H9 (cell line): ENCODE measurements at regions not wholly inside any gene's neighbourhood (a gene's known extent, or its start where the extent isn't known, plus 50 kb on each side); places are given as distances from the start of the nearest gene placed in this dataset.

ENCODE experiments used
- DNase-seq: peaks from one replicate; pipeline ENCODE4 v3.0.0-alpha.2; 2017
- H2AFZ ChIP-seq: one replicate; pipeline ENCODE4 v1.6.1; 2013; ENCODE audit warnings: mild to moderate bottlenecking, low read length, control low read depth, moderate library complexity
- H2AK5ac ChIP-seq: 2 replicates; pipeline ENCODE4 v1.6.1; 2013; ENCODE audit warnings: low read length, control low read depth, mixed read lengths; ENCODE audit not compliant: insufficient read length
- H2BK120ac ChIP-seq: one replicate; pipeline ENCODE4 v1.6.1; 2013; ENCODE audit warnings: low read depth, mild to moderate bottlenecking, low read length, control low read depth, inconsistent platforms; ENCODE audit not compliant: poor library complexity, severe bottlenecking
- H2BK12ac ChIP-seq: 2 replicates; pipeline ENCODE4 v1.6.1; 2013; ENCODE audit warnings: low read length, control low read depth, mixed read lengths, low read depth; ENCODE audit not compliant: insufficient read length
- H2BK15ac ChIP-seq: 2 replicates; pipeline ENCODE4 v1.6.1; 2013; ENCODE audit warnings: low read depth, low read length, control low read depth
- H2BK20ac ChIP-seq: one replicate; pipeline ENCODE4 v1.6.1; 2013; ENCODE audit warnings: low read depth, mild to moderate bottlenecking, low read length, control low read depth, inconsistent platforms; ENCODE audit not compliant: poor library complexity, severe bottlenecking
- H2BK5ac ChIP-seq: 2 replicates; pipeline ENCODE4 v1.6.1; 2013; ENCODE audit warnings: low read length, control low read depth, mixed read lengths; ENCODE audit not compliant: insufficient read length
- H3K14ac ChIP-seq: 2 replicates; pipeline ENCODE4 v1.6.1; 2013; ENCODE audit warnings: low read length, control low read depth; ENCODE audit not compliant: insufficient read depth
- H3K18ac ChIP-seq: 2 replicates; pipeline ENCODE4 v1.6.1; 2013; ENCODE audit warnings: low read depth, mild to moderate bottlenecking, mixed read lengths, low read length, control low read depth; ENCODE audit not compliant: insufficient read length
- H3K23ac ChIP-seq: 2 replicates; pipeline ENCODE4 v1.6.1; 2013; ENCODE audit warnings: low read length, control low read depth, mixed read lengths, low read depth; ENCODE audit not compliant: insufficient read length
- H3K23me2 ChIP-seq: 2 replicates; pipeline ENCODE4 v1.6.1; 2013; ENCODE audit warnings: low read depth, mild to moderate bottlenecking, mixed read lengths, low read length, control low read depth; ENCODE audit not compliant: insufficient read length, poor library complexity, severe bottlenecking
- H3K27ac ChIP-seq: 2 replicates; pipeline ENCODE4 v1.5.1; 2013; ENCODE audit warnings: low read length, control low read depth, mixed read lengths, low read depth; ENCODE audit not compliant: insufficient read length
- H3K27me3 ChIP-seq: 2 replicates; pipeline ENCODE4 v1.6.1; 2013; ENCODE audit warnings: low read length, control low read depth, inconsistent platforms; ENCODE audit not compliant: insufficient read depth
- H3K4ac ChIP-seq: 2 replicates; pipeline ENCODE4 v1.6.1; 2013; ENCODE audit warnings: low read depth, mild to moderate bottlenecking, control low read depth, inconsistent platforms, low read length, moderate library complexity
- H3K4me1 ChIP-seq: 2 replicates; pipeline ENCODE4 v1.6.1; 2013; ENCODE audit warnings: low read length, control low read depth, inconsistent platforms; ENCODE audit not compliant: insufficient read depth
- H3K4me2 ChIP-seq: 2 replicates; pipeline ENCODE4 v1.6.1; 2013; ENCODE audit warnings: low read length, control low read depth, mixed read lengths; ENCODE audit not compliant: insufficient read length, insufficient read depth
- H3K56ac ChIP-seq: 2 replicates; pipeline ENCODE4 v1.6.1; 2013; ENCODE audit warnings: low read depth, mild to moderate bottlenecking, mixed read lengths, low read length, control low read depth; ENCODE audit not compliant: insufficient read length
- H3K79me1 ChIP-seq: 2 replicates; pipeline ENCODE4 v1.6.1; 2013; ENCODE audit warnings: low read depth, mild to moderate bottlenecking, moderate library complexity, low read length, control low read depth, inconsistent platforms; ENCODE audit not compliant: insufficient read depth, poor library complexity, severe bottlenecking
- H3K79me2 ChIP-seq: 2 replicates; pipeline ENCODE4 v1.6.1; 2013; ENCODE audit warnings: low read length, control low read depth, inconsistent platforms; ENCODE audit not compliant: insufficient read depth
- H3K9ac ChIP-seq: 2 replicates; pipeline ENCODE4 v1.6.1; 2013; ENCODE audit warnings: low read length, control low read depth, mixed read lengths; ENCODE audit not compliant: insufficient read length; ENCODE audit errors: extremely low read depth
- H3K9me3 ChIP-seq: one replicate; pipeline ENCODE4 v1.6.1; 2013; ENCODE audit warnings: low read depth, low read length, inconsistent platforms; ENCODE audit not compliant: control insufficient read depth
- H3T11ph ChIP-seq: one replicate; pipeline ENCODE4 v1.6.1; 2013; ENCODE audit warnings: mild to moderate bottlenecking, low read length, control low read depth, inconsistent platforms
- H4K20me1 ChIP-seq: one replicate; pipeline ENCODE4 v1.6.1; 2013; ENCODE audit not compliant: control insufficient read depth, insufficient read length, insufficient read depth
- H4K5ac ChIP-seq: 2 replicates; pipeline ENCODE4 v1.6.1; 2013; ENCODE audit warnings: low read depth, mild to moderate bottlenecking, mixed read lengths, low read length, control low read depth; ENCODE audit not compliant: insufficient read length
- H4K8ac ChIP-seq: replicated peaks from 2 replicates; pipeline ENCODE4 v1.6.1; 2013; ENCODE audit warnings: low read length, control low read depth, mixed read lengths, low read depth; ENCODE audit not compliant: insufficient read length
- H4K91ac ChIP-seq: 2 replicates; pipeline ENCODE4 v1.6.1; 2013; ENCODE audit warnings: low read depth, mild to moderate bottlenecking, moderate library complexity, mixed read lengths, low read length, control low read depth; ENCODE audit not compliant: insufficient read length
- H3K27ac Mint-ChIP-seq, 3 experiments: 2 replicates in 2 of 3; 3 replicates in 1 of 3; pipeline ENCODE4 v1.8.0; 2020 to 2021; ENCODE audit warnings: mixed read lengths in 3 of 3, mild to moderate bottlenecking in 1 of 3, moderate library complexity in 1 of 3
- H3K27me3 Mint-ChIP-seq: 2 replicates; pipeline ENCODE4 v1.8.0; 2021; ENCODE audit warnings: low read depth, mild to moderate bottlenecking, moderate library complexity, mixed read lengths
- H3K36me3 Mint-ChIP-seq, 3 experiments: 2 replicates in 2 of 3; 3 replicates in 1 of 3; pipeline ENCODE4 v1.8.0; 2020 to 2021; ENCODE audit warnings: low read depth in 3 of 3, mixed read lengths in 3 of 3; ENCODE audit not compliant: insufficient read depth in 1 of 3
- H3K4me1 Mint-ChIP-seq, 2 experiments: 2 replicates each; pipeline ENCODE4 v1.8.0; 2020; ENCODE audit warnings: mixed read lengths in 2 of 2
- H3K4me3 Mint-ChIP-seq, 2 experiments: 2 replicates in 1 of 2; 3 replicates in 1 of 2; pipeline ENCODE4 v1.8.0; 2020 to 2021; ENCODE audit warnings: mild to moderate bottlenecking in 2 of 2, mixed read lengths in 2 of 2, moderate library complexity in 1 of 2
- H3K9me3 Mint-ChIP-seq, 2 experiments: 2 replicates in 1 of 2; 3 replicates in 1 of 2; pipeline ENCODE4 v1.8.0; 2020; ENCODE audit warnings: mild to moderate bottlenecking in 2 of 2, mixed read lengths in 2 of 2, moderate library complexity in 1 of 2
- CTCF ChIP-seq: fragments of 200-600 bp; sonication (generic); conservative IDR thresholded peaks from 3 replicates; pipeline ENCODE4 v1.8.0; 2021; ENCODE audit warnings: antibody characterized with exemption, mild to moderate bottlenecking
- WGBS: extraction: QIAGEN DNeasy Blood & Tissue Kit; methylation state at CpG from one replicate; pipeline ENCODE4 v1.1.7; 2013; ENCODE audit warnings: missing lambda C conversion rate, low lambda C conversion rate, mixed read lengths; ENCODE audit not compliant: insufficient read length; ENCODE audit errors: extremely low coverage; 5-methylcytosine and 5-hydroxymethylcytosine counted together

- Histone ChIP-seq H3K4me1 (no peaks in the 10 kb centered on the region; the same call in 1 of the 2 replicates), H2BK120ac (no peak overlapping the region), H4K8ac (no peak overlapping the region), H3K23ac (no peak overlapping the region), H3K9ac (no peak overlapping the region), H3K18ac (no peak overlapping the region), H3K56ac (no peak overlapping the region), H2BK15ac (no peak overlapping the region), H3K9me3 (no peaks in the 10 kb centered on the region), H3K79me2 (no peaks in the 10 kb centered on the region), H4K20me1 (no peaks in the 10 kb centered on the region), H2AK5ac (no peak overlapping the region), H4K5ac (no peak overlapping the region), H3K14ac (no peak overlapping the region), H3K79me1 (no peaks in the 10 kb centered on the region), H3K27me3 (no peaks in the 10 kb centered on the region), H2BK5ac (no peak overlapping the region), H3K23me2 (no peaks in the 10 kb centered on the region), H3K4me2 (no peak overlapping the region), H2AFZ (no peak overlapping the region), H3K27ac (no peak overlapping the region), H2BK12ac (no peak overlapping the region), H2BK20ac (no peak overlapping the region), H4K91ac (no peak overlapping the region), H3T11ph (no peak overlapping the region), H3K4ac (no peak overlapping the region)
- H3K27me3 Mint-ChIP-seq = no peaks in the 10 kb centered on the region
- no peaks in the 10 kb centered on the region for H3K36me3 Mint-ChIP-seq
- H3K9me3 Mint-ChIP-seq = no peaks in the 10 kb centered on the region
- H3K4me1 Mint-ChIP-seq = peaks cover 0 to 6% of the 10 kb centered on the region in 2 experiments; a peak in 1 of 4 replicates
- no peak for TF ChIP-seq CTCF
- DNase-seq = no peak
- H3K27ac Mint-ChIP-seq = no peak overlapping the region
- H3K4me3 Mint-ChIP-seq = no peak overlapping the region
- no CpG with 5 or more reads among the region's 2 CpGs for WGBS
Measured at GRCh38 chr10:55837273-55837672, 523.8 kb downstream of the ZWINT start.
